GM11168 (cell line): ENCODE measurements at regions not wholly inside any gene's neighbourhood (a gene's known extent, or its start where the extent isn't known, plus 50 kb on each side); places are given as distances from the start of the nearest gene placed in this dataset.
"Not testable (repeated sequence)": the region's sequence is repeated elsewhere in the genome, so short reads cannot be mapped to it uniquely, and the experiment has no call there.

Source experiments
- in situ Hi-C: fragments of 300-500 bp; cut with MboI; formaldehyde crosslinking; loops from one replicate; pipeline ENCODE4 v1.12.0; 2022; ENCODE audit warnings: low sequenced_read_pairs; ENCODE audit not compliant: unreplicated experiment

DNA sequence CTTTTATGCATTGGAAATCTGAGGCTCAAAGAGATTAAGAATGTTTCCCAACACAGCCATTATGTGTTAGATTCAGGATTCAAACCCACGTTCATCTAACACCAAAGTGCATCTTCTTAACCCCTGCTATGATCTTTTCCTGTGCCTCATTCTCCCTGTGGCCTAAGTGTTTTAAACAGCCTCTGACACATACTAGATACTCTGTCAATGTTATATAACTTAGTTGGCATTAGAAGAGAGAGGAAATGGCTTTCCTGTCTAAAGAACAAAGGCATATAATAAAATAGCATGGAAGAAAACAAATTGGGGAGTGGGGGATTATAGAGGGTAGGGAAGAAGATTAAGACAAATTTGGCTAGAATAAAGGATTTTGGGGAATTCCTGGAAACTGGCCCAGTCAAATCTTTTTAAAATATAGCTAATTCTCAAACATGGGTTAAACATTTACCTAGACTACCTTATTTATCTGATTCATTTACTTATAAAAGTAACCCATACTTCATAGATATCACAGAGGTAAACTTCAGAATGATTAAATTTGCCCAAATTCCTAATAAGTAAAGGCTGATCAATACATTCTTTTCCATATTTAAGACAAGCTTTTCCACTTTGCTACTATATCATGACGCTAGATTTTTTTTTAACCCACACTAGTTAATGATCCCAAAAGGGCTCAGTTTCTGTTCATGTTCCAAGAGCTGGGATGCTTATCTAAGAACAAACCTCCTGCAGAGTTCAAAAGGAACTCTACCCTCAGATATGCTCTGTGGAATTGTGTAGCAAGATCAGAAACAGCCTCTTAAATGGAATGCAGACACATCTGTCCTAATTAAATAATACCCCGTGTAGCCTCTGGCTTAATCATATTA is 122.9 kb upstream of the PTPRG start:
- in situ Hi-C loops, result no loop called here

DNA sequence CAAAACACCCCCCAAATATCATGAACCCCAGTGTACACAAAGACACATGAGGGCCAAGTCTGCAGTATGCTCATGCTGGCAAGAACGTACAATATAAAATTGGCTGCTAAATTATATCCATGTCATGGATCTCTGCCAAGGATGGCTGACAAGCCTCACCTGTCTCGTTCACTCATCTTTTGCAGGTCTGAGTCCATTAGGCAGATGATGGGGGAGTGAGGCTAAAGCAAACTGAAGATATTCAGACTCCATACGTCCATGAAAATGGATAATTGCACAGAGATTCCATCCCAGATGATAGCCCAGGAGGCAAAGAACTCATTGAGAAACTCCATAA is 122.3 kb upstream of the PTPRG start:
- in situ Hi-C loops, result no loop called here

DNA sequence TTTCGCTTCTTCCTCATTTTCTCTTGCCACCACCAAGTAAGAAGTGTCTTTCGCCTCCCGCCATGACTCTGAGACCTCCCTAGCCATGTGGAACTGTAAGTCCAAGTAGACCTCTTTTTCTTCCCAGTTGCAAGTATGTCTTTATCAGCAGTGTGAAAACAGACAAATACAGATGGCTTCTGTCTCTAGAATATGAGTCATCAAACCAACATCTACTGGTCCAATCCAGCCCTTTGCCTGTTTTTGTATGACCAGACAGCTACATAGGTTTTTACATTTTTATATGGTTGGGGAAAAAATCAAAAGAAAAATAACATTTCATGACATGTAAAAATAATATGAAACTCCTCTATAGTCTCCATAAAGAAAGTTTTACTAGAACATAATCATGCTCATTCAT is 118.7 kb upstream of the PTPRG start:
- in situ Hi-C loops, result no loop called here

DNA sequence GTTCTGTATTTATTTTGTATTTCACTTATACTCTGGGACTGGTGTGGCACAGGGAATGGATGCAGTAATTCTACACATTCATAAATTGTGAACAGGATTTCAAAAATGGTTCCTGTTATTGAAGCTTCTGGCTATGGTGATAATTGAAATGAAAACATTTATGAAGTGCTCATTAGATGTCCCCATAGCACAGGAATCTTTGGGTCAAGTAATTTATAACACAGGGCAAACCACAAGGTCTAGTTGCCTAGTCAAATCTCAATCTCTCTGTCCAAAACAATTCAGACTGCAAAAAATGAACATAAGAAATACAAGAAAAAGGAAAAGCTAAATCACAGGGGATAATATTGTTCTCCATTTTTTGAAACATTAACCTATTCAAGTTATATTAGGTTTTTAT is 117.5 kb upstream of the PTPRG start:
- in situ Hi-C loops, result no loop called here

DNA sequence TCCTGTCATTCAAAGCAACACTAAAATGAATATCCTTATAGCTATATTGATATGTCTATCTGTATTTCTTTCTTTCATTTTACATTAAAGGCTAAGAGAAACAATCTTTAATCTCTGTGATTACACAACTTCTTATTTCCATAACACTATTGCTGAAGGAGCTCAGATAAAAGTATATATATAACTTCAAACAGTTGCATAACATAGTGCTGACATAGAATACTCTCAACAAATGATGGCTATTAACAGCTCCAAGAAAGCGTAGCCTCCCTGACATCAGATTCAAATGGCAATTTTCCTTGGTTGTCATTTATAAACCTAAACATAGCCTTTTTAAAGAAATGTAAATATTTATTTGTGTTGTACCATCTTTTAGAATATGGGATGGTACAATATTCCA is 116.6 kb upstream of the PTPRG start:
- in situ Hi-C loops, result no loop called here

- in situ Hi-C loops, result no loop called here
Measured at GRCh38 chr3:61445924-61446323, 115.4 kb upstream of the PTPRG start.

DNA sequence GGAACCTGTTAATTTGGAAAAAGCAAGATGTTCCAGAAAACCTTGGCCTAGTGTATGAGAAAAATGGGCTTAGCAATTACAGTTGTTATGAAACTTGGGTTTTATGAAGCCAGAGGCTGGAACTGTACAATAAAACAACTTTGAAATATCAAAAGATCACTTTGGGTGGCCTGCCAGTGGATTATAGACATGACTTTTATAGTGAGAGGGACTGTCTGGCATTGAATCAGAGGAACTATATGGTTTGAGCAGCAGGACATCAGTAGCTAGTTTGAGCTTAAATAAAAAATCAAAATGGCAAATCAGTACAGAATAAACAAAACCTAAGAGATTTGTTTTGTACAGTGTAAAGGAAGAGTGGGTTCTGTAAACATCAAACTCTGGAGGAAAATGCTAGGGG is 115.0 kb upstream of the PTPRG start:
- in situ Hi-C loops, result no loop called here

- in situ Hi-C loops, result no loop called here
Measured at GRCh38 chr3:61448378-61448777, 113.0 kb upstream of the PTPRG start.

DNA sequence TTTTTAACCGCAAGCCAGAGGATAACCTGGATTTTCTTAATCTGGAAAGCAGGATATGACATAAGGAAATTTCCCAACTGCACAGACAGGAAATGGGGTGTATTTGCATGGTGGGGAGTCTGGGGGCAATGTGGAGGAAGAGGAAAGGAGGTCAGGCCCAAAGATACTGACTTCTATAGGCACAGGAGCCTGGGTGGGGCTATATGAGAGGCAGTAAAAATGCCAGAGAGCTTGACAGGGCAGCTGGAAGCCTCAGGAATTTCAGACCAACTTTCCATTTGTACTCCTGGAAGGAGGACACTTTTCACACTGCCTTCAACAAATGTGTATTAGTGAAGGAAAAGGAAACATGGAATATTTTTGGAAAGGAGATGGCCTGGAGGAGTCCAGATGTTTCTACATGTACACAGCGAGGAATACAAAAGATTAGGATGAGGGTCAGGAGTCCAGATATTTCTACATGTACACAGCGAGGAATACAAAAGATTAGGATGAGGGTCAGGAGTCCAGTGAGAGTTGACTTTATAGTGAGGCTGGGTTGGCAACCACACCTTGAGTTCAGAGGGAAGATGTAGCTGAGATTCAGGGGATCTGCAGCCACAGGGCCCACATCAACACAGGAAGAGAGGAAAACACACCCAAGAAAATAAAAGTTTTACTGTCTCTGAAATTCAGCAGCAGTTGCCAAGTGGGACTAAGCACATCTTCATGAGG is 111.9 kb upstream of the PTPRG start:
- in situ Hi-C loops, result no loop called here

GRCh38 chr3:61450866-61451265 is 110.5 kb upstream of the PTPRG start:
- in situ Hi-C loops, result no loop called here

DNA sequence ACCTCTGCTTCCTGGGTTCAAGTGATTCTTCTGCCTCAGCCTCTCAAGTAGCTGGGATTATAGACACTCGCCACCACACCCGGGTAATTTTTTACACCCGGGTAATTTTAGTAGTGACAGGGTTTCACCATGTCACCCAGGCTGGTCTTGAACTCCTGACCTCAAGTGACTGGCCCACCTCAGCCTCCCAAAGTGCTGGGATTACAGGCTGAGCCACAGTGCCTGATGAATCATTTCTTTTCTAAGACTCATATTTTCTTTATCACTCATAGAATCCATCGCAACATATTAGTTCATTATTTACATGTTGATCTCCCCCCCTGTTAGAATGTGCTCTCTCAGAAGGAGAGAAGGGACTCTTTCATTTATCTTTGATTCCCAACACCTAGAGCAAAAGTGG is 109.5 kb upstream of the PTPRG start:
- in situ Hi-C loops, result no loop called here

DNA sequence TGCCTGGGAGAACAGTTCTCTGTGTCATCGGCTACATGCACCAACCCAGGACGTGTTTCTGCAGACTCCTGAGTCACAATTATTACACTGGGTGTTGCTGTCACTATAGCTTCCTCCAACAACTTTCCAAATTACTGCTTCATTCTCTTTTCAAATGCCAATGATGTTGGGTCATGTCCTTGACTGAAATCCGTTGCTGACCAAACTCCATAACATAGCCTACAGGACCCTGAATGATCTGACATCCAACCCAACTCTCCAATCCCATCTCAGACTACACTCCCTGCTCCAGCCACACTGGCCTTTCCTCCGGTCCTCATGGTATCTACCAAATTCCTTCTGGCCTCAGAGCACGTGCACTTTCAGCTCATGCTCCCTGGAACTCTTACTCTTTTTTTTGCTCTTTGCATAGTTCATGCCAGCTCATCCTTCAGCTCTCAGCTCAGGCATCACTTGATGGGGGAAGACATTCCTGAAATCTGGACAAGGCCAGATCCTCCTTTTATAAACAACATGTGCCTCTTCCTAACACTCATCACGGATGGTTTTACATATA is 108.8 kb upstream of the PTPRG start:
- in situ Hi-C loops, result no loop called here

DNA sequence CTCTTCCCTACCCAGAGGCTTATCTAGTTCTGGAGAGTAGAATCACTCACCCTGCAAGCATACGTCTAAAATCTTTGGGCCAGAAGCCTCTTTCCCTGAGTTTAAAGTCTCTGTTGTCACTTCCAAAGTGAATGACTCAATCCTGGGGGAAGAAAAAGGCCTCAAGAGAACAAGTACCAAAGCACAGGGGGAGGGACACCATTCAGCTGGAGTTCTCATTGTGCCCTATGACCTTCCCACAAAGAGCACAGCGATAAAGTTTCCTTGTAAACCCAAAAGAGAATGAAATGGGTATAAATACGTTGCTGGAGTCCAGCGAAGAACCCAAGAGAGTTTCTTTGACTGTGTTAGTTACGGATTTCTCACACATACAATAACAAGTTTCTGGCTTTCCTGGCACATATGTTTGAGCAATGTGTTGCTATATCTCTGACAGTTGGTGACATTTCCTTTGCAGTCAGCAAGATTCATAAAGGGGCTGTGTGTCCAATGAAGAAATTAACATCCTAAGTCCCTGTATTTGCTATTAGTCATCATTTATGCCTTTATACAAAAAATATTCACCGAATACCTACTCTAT is 107.3 kb upstream of the PTPRG start:
- in situ Hi-C loops, result no loop called here

DNA sequence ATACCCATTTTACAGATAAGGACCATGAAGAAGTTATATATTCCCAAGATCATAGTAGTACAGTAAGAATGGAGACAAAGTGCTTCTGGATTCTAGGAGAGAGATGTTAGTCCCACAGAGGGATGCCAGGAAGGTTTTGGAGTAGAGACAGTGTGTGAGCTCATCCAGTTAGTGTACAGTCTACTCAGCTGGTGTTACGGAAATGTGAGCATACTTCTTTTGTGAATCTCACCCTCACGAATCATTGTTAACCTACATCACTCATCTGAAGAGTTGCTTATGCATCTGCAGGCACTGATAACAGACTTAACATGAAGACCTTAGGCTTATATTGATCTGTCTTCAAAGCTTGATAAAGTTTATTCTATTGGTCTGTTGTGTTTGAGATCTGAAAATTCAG is 106.6 kb upstream of the PTPRG start:
- in situ Hi-C loops, result no loop called here

DNA sequence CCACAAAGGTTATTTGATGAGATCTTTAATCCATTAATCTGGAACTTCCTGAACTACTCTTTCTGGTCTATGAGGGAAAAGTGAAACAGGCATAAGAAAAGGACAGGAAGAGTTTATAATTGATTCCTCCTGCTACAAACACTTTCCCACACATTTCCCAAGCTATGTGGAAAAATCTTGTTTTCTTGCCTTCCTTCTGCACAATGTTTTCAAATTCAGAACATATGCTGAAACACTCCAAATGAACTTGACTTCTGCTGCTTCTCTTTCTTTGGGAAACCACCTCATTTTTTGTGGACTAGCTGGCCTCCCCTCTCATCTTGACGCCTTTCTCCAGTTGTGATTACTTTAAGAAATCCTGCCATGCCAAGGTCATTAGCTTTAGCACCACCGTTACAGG is 100.7 kb upstream of the PTPRG start:
- in situ Hi-C loops, result no loop called here

GRCh38 chr3:61463191-61463590 is 98.2 kb upstream of the PTPRG start:
- in situ Hi-C loops, result no loop called here

- in situ Hi-C loops, result no loop called here
Measured at GRCh38 chr3:61464518-61465140, 96.7 kb upstream of the PTPRG start.

GRCh38 chr3:61466357-61466756 is 95.0 kb upstream of the PTPRG start:
- in situ Hi-C loops, result no loop called here

DNA sequence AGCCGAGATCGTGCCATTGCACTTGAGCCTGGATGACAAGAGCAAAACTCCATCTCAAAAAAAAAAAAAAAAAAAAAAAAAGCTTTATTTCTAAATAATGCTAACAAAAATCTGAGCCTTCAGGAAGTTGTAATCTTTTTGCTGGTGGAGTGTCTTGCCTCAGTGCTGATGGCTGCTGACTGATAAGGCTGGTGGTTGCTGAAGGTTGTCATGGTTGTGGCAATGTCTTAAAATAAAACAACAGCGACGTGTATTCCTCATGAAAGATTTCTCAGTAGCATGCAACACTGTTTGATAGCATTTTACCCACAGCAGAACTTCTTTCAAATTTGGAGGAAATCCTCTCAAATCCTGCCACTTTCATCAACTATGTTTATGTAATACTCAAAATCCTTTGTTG is 77.4 kb upstream of the PTPRG start:
- in situ Hi-C loops, result no loop called here

GRCh38 chr3:61493339-61493738 is 68.0 kb upstream of the PTPRG start:
- in situ Hi-C loops, result no loop called here

- in situ Hi-C loops, result not testable (repeated sequence)
Measured at GRCh38 chr3:61494309-61494708, 67.1 kb upstream of the PTPRG start.
